ENCODE measurements at regions not wholly inside any gene's neighbourhood (a gene's known extent, or its start where the extent isn't known, plus 50 kb on each side); places are given as distances from the start of the nearest gene placed in this dataset.

GRCh38 chrX:52263417-52263816, 78.7 kb downstream of the MAGED4 start:
- TF ChIP-seq TAF1 (IDR thresholded peaks at IDR 0.05; ENCODE audit: low read depth, low read length) (no peak), CBX5 (IDR thresholded peaks at IDR 0.05; ENCODE audit: low read depth, low read length) (no peak)
- TF ChIP-seq, protein P1, sequence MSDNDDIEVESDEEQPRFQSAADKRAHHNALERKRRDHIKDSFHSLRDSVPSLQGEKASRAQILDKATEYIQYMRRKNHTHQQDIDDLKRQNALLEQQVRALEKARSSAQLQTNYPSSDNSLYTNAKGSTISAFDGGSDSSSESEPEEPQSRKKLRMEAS (IDR thresholded peaks at IDR 0.05): no peak
